NOMO-1 treated with dmso at 0.1 percent for 144 hours (cell line): ENCODE measurements at regions not wholly inside any gene's neighbourhood (a gene's known extent, or its start where the extent isn't known, plus 50 kb on each side); places are given as distances from the start of the nearest gene placed in this dataset.

Experiments
- DNase-seq: peaks from one replicate; lab custom pipeline; 2025; ENCODE audit not compliant: unreplicated experiment; lab: John Stamatoyannopoulos, UW

DNA sequence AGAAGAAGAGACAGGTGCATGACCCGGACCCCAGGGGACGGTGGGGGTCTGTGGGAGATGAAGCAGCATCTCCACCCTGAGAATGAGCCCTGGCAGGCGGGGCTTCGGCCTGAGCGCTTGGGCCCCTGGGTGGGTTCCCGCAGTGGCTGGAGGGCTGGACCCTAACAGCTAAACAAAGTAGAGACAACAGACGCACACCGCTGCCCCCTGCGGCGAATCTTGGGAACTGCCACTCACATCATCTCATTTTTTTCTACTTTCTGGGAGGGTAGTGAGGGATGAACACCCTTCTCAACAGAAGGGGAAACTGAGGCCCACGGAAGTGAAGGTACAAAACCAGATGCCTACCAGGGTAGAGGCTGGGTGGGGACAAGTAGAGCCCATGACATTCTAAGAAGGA is 104.7 kb downstream of the RFLNA start:
- DNase-seq: peak; percentile 1

DNA sequence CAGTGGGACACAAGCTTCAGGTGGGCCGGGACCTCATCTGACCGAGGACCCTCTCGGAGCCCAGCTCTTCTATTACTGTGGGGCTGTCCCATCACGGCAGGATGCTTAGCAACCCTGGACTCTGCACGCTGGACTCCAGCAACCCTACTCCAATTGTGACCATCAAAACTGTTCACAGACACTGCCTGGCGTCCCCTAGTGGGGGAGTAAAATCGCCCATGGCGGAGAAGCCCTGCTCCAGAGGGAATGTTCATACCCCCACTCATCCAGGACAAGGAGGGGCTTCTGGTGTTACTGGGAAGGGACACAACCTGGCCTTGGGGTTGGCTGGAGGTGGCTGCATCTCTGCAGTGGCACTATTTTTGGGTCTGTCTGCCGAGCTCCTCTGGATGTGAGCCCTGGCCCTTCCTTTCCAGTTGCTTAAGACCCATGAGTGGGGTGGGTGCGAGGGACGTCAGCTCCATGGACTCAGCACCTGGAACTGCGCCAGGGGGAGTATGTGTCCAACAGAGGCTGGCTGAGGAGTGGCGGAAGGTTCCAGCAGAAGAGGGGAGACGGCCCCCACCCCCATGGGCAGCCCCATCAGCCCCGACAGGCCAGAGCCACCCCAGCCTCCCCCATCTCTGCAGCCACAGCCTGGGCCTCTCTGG is 103.8 kb downstream of the RFLNA start:
- no peak for DNase-seq

DNA sequence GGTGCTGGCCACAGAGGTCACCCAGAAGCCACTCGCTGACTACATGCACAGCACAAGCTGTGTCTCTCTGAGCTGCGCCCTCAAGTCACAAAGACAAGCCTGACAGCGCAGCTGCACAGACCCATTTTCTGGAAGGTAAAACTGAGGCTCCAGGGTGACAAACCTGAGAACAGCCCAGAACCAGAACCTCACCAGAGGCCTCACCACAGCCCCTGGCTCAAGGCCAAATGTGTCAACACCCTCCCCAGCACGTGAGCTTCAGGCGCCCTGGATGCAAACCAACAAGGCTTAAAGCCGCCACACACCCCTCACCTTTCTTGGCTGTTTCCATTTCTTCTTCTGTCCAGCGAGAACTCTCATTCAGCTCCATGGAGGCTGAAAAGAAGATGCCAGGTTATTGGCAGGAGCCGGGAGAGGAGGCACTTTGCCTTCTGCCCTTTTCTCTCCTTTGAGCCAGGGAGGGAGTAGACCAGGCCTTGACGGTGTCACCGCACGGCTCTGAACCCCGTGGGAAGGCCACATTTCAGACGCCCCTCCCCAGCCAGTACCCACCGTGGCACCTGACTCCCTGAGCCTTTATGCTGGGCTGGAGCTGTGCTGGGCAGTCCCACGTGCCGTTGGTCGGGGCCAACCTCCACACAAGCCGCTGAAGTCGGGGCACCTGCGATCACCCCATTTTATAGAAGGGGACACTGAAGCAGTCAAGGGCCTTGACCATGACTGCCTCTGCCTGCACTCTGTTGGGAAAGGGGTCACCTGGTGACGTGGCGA is 103.1 kb downstream of the RFLNA start:
- no peak for DNase-seq

DNA sequence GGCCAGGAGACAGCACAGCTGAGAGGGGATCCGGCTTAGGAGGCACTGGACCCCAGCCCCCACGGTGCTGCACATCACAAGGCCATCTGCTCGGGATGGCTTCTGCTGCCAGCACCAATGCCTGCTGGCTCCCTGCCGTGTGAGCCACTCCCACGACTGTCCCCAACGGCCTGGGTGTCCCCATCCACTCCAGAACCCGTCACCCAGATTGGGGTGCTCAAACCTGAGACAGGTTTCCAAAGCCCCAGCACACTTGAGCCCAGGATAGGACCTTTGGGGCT is 102.4 kb downstream of the RFLNA start:
- DNase-seq: no peak

DNA sequence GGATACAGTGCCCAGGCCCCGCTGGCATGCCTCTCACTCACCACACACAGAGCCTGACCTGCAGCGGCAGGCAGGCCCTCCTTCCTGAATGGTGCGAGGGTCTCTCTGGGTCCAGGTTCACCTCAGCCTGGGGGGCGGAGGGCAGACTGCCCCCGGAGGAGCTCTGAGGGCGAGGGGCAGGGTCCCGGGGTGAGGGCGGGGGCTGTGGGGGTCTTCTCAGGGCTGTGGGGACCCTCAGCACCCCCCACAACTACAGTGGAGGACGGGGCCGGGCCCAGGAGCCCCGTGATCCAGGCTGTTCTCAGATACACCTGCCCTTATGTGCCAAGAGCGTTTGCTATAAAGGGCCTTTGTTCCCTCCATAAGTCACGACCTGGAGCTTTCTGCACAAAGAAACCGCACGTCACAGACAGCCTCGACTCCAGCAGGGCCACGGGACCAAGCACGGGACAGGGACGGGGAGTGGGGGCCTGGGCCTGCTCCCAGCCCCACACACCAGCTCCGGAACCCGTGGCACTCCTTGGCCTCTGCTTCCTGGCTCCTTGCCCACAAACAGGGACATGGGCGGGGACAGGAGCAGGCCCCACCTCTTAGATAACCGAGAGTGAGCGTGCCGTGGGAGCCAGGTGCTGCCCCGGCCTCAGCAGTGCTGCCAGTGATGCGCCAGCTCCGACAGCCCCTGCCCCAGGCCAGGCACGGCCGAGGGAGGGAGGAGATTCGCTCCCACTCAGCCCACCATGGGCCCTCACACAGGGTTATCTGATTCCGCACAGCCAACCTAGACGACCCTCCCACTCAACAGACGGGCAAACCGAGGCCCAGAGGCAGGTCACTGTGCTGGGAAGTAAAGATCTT is 101.9 kb downstream of the RFLNA start:
- DNase-seq: no peak

DNA sequence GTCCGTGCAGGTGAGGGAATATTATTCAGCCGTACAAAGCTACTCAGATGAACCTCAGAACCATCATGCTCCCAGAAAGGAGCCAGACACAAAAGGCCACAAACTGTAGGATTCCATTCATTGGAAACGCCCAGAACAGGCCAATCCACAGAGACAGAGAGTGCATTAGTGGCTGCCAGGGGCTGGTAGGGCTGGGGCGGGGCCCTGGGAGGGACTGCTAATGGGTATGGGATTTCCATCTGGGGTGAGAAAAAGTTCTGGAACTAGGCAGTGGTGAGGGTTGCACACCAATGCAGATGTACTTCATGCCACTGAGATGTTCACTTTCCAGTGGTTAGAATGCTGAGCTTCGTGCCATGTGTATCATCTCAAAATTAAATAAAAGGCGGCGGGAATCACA is 101.1 kb downstream of the RFLNA start:
- no peak for DNase-seq

DNA sequence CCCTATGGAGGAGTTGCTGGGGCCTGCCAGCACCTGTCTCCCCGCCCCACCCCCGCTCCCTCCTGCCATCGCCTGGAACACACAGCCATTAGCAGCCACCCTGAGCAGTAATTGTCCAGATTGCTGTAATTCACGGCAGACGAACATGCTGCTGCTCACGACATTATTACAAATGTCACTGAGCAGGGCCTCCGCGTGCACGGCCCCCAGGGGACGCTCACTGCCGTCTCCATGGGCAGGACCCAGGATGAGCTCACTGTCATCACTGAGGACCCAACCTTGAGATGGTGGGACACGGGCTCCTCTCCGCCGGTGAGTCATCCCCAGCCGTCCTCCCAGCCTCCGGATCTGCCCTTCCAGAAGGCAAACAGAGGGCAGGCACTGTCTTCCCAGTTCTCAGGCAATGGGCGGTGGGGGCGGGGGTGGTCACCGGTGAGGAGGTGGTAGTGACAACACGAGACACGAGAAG is 100.4 kb downstream of the RFLNA start:
- DNase-seq: no peak

DNA sequence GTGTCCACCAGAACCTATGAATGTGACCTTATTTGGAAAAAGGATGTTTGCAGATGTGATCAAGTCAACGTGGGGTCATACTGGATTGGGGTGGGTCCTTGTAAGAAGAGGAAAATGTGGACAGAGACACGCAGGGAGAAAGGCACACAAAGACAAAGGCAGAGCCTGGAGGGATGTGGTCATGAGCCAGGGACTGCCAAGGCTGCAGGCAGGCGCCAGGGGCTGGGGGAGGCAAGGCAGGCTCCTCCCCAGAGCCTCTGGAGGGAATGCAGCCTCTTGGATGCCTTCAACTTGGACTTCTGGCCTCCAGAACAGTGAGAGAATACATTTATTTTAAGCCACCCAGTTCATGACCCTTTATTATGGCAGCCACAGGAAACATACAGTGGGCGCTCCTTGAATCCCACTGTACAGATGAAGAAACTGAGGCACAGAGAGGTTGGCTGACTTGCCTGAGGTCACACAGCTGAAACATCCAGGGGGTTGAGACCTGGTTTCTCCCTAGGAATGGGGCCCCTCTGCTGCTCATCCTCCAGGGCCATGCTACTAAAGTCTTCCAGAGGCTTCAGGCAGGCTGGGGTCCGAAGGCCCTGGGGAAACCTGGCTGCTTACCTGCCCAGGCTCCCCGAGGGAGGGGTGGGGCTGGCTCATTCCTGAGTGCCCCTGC is 99.7 kb downstream of the RFLNA start:
- DNase-seq: no peak

DNA sequence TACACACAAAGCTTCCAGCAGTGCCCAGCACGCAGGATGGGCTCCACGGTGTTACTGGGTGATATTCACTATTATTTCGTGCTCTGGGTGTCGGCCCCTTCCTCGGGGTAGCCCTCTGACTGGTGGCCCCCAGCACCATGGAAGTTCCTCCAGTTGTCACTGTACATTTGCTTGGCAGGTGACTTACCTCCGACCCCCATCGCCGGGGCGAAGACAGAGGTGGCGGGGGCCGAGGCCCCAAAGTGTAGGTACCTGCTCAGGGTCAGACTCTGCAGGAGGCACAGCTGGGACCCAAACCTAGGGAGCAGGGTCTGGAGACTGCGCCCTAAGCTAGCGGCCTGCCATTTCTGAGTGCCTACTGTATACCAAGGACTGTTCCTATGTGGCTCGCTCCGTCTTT is 98.9 kb downstream of the RFLNA start:
- no peak for DNase-seq

DNA sequence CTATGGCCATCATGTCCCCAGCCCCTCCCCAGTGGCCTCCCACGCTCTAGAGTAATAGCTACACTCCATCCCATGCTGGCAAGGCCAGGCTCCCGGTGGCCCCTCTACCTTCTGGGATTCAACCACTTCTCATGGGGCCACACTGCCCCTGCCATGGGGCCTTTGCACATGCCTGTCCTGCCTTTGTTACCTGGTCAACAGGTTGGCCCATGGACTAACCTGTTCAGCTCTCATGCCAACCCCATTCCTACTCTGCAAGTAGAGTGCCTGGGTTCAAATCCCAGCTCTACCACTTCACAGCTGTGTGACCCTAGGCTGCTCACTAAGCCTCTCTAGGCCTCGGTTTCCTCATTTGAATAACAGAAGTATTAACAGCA is 98.5 kb downstream of the RFLNA start:
- no peak for DNase-seq

DNA sequence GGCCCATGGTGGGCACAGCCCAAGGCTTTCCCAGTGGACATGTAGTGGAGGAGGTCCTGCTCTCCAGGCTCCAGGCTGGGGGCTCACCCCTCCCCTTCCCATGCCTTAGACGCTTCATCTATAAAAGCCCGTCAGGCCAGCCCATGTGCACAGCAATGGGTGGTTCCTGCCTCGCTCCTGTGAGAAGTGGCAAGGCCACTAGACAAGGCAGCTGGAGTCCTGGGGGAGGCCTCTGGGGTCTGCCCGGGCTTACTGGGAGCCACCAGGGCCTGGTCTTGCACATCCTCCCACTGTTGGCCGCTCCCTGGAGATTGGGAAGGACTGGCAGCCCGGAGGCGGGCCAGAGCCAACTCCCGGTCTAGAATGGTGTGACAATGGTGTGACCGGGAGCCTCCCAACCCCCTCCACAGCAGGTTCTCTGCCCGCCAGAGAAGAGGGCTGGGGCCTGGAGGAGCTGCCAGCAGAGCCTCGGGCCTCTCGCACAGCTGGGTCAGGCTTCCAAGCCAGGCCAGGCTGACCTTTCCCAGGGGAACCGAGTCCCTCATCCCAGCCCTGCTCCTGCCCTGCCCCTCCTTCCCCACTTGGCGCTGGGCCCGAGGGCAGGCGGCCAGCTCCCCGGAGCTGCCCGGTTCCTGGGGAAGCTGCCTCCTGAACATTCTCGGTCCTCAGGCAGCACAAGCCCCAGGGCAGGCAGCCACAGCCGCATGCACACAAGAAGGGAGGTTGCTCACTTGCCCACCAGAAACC is 97.9 kb downstream of the RFLNA start:
- DNase-seq: no peak

DNA sequence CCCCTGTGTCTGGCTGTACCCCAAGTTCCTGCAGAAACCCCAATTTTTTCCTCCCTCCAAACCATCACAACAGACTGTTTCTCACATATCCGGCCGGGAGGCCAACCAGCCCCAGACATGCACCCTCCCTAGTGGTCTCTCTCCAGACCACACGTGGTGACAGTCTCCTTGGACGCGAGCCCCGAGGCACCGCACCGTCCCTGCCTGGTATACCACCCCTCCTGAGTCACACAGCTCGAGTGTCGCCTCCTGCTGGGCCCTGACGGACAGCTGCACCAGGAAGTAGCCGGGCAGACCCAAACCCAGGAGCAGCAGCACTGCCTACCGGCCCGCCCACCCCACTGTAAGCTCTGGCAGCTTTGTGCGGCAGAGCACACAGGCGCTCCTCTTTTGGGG is 97.4 kb downstream of the RFLNA start:
- DNase-seq: no peak

DNA sequence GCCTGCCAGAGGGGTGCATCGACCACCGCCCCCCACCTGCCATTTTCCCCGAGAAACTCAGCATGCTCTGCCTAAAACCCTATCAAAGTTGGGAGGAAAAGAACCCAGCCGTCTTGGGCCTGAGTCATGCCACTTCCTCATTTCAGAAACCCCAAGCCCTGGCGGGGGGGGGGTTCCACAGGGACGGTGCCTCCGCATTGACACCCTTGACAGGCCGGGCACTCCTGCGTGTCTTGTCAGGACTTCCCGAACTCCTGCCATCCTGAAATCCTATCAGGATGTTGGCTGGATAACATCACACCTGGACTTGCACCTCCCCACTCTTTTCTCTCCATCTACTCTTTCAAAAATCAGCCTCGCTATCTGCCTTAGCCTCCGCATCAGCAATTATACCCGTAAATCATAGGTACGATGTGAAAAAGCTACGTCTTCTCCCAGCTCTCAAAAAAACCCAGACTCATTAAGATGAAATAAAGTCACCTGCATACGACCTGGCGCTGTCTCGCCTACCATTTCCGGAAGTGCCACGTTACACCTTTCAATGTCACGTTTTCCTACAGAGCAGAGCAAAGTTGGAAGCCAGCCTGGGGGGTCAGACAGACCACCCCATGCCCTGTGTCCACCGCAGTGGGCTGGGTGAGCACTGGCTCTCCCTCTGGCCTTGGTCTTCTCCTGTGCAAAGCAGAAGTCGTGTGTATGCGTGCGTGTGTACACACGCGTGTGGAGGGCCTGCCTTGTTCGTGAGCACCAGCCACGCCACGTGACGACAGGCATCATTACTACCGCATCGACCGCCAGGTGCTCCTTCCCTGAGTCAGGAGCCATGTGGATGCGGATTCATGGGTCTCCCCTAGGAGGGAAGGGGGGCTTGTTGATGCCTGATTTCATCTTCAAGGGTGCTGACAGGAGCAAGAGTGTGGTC is 96.7 kb downstream of the RFLNA start:
- peak; percentile 71 for DNase-seq

DNA sequence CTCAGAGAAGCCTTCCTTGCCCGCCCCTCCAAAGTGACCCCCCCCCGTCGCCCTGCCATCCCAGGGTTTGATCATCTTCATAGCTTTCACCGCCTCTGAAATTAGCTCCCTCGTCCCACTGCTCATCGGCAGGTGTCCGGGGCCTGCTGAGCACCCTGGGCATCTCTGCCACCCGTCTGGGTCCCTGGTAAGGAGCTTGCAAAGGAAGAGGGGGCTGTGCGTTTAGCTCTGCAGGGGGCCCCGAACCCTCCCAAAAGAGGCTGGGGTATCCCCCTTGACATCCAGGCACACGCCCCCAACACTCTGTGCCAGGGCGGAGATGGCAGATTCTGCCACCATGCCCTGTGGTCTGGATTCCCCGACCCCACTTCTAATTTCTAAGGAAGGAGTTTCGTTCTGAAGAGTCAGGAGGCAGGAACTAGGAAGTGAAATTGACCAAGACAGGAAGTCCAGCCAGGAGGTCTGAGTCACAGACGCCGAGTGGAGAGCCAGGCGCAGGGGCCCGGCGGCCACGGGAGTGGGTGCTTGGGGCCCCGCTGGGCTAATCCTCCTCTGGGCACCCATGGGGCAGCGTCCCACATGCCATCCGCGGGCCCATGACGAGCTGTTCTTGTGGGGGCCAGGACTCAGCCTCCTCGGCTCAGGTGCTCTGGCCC is 95.7 kb downstream of the RFLNA start:
- DNase-seq: peak; percentile 62

DNA sequence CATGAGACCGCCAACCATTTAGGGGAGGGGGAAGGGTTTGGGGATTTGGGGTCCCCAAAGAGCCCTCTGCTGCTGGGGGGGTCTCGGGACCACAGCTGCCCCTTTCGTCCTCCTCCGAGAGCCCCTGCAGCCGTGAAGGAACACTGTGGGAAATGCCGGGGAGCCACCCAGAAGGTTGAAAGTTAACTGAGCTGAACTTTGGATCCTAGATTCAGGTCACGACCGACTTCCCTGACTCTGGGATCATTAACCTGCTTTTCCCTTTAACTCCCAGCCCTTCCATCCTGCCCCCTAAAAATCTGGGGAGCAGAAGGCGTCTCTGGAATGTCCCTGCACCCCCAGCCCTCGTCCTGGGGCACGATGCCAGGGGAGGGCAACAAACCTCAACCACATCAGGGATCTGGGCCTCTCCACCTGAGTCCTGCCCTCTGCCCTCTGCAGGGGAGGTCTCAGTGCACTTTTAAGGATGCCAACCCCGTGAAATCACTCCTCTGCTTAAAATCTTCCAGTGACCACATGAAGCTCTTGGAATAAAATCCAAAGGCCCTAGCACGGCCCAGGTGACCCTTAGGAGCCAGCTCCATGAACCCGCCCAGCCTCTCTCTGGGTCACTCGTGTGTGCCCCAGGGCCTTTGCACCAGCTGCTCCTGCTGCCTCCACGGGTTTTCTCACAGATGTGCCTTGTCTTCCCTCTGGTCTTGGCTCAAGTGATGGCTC is 95.0 kb downstream of the RFLNA start:
- no peak for DNase-seq

DNA sequence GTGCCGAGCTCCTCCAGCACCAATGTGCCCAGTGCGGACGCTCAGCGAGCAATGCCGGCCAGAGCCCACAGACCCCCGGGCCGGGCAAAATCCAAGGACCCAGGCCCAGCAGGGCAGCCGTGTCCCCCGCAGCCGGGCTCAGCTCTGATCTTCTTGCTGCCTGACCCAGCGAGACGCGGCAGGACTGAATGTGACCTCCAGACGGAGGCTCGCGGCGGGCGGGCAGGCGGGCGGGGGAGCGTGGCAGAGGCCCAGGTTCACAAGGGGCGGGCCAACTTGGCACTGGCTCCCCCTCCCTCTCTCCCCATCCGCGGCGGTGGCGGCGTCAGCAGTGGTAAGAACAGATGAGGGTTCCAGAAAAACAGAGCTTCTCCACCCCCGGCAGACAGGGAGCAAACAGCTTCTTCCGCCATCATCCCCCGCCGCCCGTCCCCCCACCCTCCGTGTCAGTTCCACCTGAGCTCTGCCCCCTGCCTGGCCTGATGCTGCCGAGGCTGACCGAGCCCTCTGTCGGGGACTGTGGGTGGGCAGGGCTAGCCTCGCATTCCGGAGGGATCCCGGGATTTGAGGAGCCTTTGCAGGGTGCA is 94.3 kb downstream of the RFLNA start:
- no peak for DNase-seq

DNA sequence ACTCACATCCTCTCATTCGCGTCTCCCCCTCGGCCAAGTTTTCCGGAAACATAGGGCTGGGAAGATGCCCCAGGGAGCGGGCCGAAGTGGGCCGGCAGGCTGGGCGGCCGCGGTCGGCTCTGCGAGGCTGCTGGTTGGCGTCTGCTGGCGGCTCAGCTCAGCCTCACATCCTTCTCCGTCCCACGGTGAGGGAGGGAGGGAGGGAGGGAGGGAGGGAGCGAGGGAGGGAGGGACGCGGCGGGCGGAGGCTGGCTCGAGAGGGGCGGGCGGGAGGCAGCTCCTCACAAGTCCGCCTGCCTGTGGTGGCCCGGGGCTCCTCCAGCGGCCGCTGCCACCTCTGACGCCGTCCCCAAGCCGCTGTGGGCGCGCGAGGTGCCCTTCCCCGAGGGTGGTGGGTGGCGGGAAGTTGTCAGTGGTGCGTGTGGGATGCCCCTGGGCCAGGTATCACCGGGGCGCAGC is 93.8 kb downstream of the RFLNA start:
- no peak for DNase-seq

DNA sequence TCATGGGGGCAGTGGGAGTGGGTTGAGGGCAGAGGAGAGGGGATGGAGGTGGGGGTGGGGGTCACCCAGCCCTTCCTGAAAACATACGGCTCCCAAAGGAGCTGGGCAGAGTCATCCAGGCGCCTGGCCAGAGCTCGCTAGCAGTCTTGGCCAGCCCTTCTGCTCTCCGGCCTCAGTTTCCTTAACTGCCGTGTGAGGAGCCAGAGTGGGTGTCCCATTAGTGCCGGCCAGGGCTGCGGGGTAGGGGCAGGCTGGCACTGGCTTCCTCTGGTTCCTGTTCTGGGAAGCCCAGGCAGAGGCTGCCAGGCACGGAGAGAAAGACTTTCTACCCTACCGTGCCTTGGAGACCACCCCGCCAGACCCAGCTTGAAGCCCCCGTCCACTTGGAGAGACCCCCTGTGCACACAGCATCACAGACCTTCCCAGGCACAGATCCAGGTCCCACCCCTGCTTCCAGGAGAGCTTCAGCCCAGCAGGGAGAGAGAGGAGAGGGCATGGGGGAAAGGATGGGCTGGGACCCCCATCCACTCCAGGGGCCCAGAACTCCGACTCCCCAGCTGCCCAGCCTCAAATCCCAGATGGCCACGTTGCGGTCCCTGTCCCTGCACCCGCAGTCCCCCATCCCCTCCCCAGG is 93.3 kb downstream of the RFLNA start:
- no peak for DNase-seq
